SK-N-SH (cell line): ENCODE measurements at regions not wholly inside any gene's neighbourhood (a gene's known extent, or its start where the extent isn't known, plus 50 kb on each side); places are given as distances from the start of the nearest gene placed in this dataset.

ENCODE experiments used
- EZH2phosphoT487 ChIP-seq: fragments of 200-600 bp; sonication (generic); IDR thresholded peaks from 2 replicates; pipeline ENCODE4 v1.6.1; 2017; ENCODE audit warnings: low read depth, mixed run types, mild to moderate bottlenecking, antibody characterized with exemption, moderate library complexity, borderline replicate concordance
- GABPA ChIP-seq: IDR thresholded peaks from 2 replicates; pipeline ENCODE4 v1.4.0; 2012; ENCODE audit warnings: low read depth, mild to moderate bottlenecking
- POLR2AphosphoS5 ChIP-seq: IDR thresholded peaks from 2 replicates; pipeline ENCODE4 v1.6.1; 2012; ENCODE audit warnings: low read depth, low read length
- TEAD4 ChIP-seq: IDR thresholded peaks from 2 replicates; pipeline ENCODE4 v1.4.0; 2012; ENCODE audit warnings: mild to moderate bottlenecking, borderline replicate concordance; ENCODE audit not compliant: insufficient read depth
- TF ChIP-seq, protein P1 (sequence below): fragments of 200-600 bp; sonication (generic); IDR thresholded peaks from 2 replicates; pipeline ENCODE4 v1.6.1; 2017; ENCODE audit warnings: antibody characterized with exemption, mild to moderate bottlenecking, moderate library complexity

DNA sequence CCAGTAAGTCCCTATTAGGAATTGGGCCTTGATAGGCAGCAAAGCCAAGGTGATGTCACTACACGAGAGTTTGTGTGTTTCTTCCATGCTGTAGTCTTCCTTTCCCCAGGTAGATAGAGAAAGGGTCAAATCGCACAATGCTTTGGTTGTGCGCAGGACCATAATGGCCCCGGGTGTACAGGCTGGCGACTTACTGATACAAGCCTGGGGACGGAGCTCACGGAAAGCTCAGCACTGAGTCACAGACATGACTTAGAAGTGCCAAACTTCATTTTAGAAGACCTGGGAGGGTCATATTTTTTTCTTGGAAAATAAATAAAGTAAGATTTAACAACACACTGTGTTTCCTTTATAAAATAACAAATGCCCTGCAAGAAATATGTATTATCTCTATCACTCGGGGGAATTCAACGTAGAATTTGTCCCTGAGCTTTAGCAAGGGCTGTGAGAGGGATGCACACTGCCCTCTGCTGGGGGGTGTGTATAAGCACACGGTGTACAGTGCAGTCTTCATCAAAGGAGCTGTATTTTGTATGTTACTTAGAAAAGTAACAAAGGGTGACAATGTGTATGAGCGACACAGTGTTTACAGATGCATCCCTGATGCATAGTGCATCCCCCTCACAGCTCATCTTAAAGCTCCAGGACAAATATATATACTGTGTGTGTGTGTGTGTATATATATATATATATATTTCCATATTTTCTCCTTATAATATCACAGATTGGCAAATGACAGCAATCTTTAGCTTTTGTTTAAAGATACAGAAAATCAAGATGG, 254.5 kb upstream of the VEGFC start:
- TF ChIP-seq, protein P1, sequence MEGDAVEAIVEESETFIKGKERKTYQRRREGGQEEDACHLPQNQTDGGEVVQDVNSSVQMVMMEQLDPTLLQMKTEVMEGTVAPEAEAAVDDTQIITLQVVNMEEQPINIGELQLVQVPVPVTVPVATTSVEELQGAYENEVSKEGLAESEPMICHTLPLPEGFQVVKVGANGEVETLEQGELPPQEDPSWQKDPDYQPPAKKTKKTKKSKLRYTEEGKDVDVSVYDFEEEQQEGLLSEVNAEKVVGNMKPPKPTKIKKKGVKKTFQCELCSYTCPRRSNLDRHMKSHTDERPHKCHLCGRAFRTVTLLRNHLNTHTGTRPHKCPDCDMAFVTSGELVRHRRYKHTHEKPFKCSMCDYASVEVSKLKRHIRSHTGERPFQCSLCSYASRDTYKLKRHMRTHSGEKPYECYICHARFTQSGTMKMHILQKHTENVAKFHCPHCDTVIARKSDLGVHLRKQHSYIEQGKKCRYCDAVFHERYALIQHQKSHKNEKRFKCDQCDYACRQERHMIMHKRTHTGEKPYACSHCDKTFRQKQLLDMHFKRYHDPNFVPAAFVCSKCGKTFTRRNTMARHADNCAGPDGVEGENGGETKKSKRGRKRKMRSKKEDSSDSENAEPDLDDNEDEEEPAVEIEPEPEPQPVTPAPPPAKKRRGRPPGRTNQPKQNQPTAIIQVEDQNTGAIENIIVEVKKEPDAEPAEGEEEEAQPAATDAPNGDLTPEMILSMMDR, result peak; percentile 96
- no peak for TF ChIP-seq POLR2AphosphoS5
- TF ChIP-seq EZH2phosphoT487, result no peak
- no peak for TF ChIP-seq GABPA
- no peak for TF ChIP-seq TEAD4
